ENCODE measurements at regions not wholly inside any gene's neighbourhood (a gene's known extent, or its start where the extent isn't known, plus 50 kb on each side); places are given as distances from the start of the nearest gene placed in this dataset.

DNA sequence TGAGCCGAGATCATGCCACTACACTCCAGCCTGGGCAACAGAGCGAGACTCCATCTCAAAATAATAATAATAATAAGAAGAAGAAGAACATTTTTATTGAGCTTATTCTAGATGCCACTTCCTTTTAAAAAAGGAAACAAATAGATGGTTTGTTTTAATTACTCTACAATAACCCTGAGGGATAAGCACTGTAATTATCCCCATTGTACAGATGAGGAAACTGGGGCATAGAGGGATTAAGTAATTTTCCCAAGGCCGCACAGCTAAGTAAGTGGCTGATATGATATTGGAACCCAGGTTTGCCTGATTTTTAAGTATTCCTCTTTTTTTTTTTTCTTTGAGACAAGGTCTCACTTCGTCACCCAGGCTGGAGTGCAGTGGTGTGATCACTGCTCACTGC lies 58.5 kb upstream of the LRIG2 start:
- H3K27ac Mint-ChIP-seq (ENCODE audit: unreplicated experiment) = no peak overlapping the region
- peaks cover 1% of the 10 kb centered on the region for H3K27me3 Mint-ChIP-seq (ENCODE audit: unreplicated experiment)
- H3K36me3 Mint-ChIP-seq (ENCODE audit: unreplicated experiment) = no peaks in the 10 kb centered on the region
- no peak for DNase-seq
- peaks cover 2% of the 10 kb centered on the region for H3K9me3 Mint-ChIP-seq (ENCODE audit: unreplicated experiment)
- no peak overlapping the region for H3K4me3 Mint-ChIP-seq (ENCODE audit: unreplicated experiment)
- TF ChIP-seq, protein P1, sequence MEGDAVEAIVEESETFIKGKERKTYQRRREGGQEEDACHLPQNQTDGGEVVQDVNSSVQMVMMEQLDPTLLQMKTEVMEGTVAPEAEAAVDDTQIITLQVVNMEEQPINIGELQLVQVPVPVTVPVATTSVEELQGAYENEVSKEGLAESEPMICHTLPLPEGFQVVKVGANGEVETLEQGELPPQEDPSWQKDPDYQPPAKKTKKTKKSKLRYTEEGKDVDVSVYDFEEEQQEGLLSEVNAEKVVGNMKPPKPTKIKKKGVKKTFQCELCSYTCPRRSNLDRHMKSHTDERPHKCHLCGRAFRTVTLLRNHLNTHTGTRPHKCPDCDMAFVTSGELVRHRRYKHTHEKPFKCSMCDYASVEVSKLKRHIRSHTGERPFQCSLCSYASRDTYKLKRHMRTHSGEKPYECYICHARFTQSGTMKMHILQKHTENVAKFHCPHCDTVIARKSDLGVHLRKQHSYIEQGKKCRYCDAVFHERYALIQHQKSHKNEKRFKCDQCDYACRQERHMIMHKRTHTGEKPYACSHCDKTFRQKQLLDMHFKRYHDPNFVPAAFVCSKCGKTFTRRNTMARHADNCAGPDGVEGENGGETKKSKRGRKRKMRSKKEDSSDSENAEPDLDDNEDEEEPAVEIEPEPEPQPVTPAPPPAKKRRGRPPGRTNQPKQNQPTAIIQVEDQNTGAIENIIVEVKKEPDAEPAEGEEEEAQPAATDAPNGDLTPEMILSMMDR (IDR thresholded peaks at IDR 0.05; ENCODE audit: partially characterized antibody, unreplicated experiment) = no peak
- no peaks in the 10 kb centered on the region for H3K4me1 Mint-ChIP-seq (ENCODE audit: low read depth, unreplicated experiment)

DNA sequence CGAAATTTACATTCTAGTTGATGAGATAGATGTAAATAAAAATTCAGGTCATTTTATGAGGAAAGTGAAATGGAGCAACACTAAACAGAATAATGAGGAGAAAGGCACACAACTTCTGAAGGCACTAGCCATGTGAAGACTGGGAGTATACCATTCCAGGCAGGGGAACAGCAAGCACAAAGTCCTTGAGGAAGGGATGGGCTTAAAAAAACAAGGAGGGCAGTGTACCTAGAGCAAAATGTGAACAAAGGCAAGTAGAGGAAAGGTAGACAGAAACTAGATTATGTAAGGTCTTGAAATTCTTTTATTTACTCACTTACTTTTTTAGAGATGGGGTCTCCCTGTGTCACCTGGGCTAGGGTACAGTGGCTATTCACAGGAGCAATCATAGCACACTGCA lies 54.1 kb upstream of the LRIG2 start:
- DNase-seq = no peak
- no peaks in the 10 kb centered on the region for H3K4me1 Mint-ChIP-seq (ENCODE audit: low read depth, unreplicated experiment)
- H3K36me3 Mint-ChIP-seq (ENCODE audit: unreplicated experiment) = no peaks in the 10 kb centered on the region
- H3K27ac Mint-ChIP-seq (ENCODE audit: unreplicated experiment) = no peak overlapping the region
- peaks cover 1% of the 10 kb centered on the region for H3K27me3 Mint-ChIP-seq (ENCODE audit: unreplicated experiment)
- H3K4me3 Mint-ChIP-seq (ENCODE audit: unreplicated experiment) = no peak overlapping the region
- TF ChIP-seq, protein P1 (IDR thresholded peaks at IDR 0.05; ENCODE audit: partially characterized antibody, unreplicated experiment) = no peak
- H3K9me3 Mint-ChIP-seq (ENCODE audit: unreplicated experiment) = peaks cover 2% of the 10 kb centered on the region

DNA sequence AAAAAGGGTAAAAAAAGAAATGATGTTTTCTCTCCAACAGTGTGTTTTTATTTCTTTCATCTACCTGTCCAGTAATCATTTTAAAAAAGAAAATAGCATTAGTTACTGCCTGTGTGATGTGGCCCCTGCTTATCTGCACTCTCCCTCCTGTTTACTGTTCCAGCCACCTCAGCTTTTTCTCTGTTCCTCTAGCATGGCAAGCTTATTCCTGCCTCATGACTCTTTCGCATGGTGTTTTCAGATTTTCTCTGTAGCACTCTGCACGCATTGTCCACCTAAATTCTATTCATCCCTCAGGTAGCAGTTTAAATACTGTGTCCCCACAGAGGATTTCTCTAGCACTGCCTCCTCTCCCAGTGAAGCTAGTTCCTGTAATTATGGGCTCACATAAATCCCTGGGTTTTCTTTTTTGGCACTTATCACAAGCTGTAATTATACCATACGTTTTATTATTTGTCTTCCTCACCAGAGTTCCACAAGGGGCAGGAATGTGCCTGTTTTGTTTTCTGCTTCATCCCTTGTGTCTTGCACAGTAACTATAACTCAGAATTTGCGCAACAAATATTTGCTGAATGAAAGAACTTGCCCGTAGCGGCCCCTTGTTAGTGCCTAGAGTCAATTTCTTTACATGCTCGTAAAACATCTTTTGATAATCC lies 51.4 kb upstream of the LRIG2 start:
- peaks cover 1% of the 10 kb centered on the region for H3K27me3 Mint-ChIP-seq (ENCODE audit: unreplicated experiment)
- no peak overlapping the region for H3K27ac Mint-ChIP-seq (ENCODE audit: unreplicated experiment)
- H3K9me3 Mint-ChIP-seq (ENCODE audit: unreplicated experiment) = peaks cover 2% of the 10 kb centered on the region
- no peak for DNase-seq
- H3K36me3 Mint-ChIP-seq (ENCODE audit: unreplicated experiment) = no peaks in the 10 kb centered on the region
- TF ChIP-seq, protein P1 (IDR thresholded peaks at IDR 0.05; ENCODE audit: partially characterized antibody, unreplicated experiment) = no peak
- H3K4me3 Mint-ChIP-seq (ENCODE audit: unreplicated experiment) = no peak overlapping the region
- H3K4me1 Mint-ChIP-seq (ENCODE audit: low read depth, unreplicated experiment) = no peaks in the 10 kb centered on the region
